ENCODE measurements at regions not wholly inside any gene's neighbourhood (a gene's known extent, or its start where the extent isn't known, plus 50 kb on each side); places are given as distances from the start of the nearest gene placed in this dataset.

- no peaks in the 10 kb centered on the region for H3K36me3 ChIP-seq (replicated peaks in 1 of 2; ENCODE audit: control insufficient read depth in 1 of 2, insufficient read depth in 2 of 2, low read length in 2 of 2)
- ATAC-seq (peak; percentile 14), DNase-seq (ENCODE audit: low spot score) (no peak), FAIRE-seq (no peak)
- H3K9me3 ChIP-seq (ENCODE audit: low read length), result no peaks in the 10 kb centered on the region
- peaks cover 55% of the 10 kb centered on the region for H3K4me1 ChIP-seq (ENCODE audit: insufficient read depth, low read length)
- H2AFZ ChIP-seq (ENCODE audit: low read length), result no peak overlapping the region
- 62% methylated on average over 9 of the region's 10 CpGs for WGBS (ENCODE audit: low lambda C conversion rate)
- in situ Hi-C loops (cut with HindIII; ENCODE audit: extremely low pct_ligation_motif_present, low pct_unique_long_range_greater_than_20kb) (no loop called here), intact Hi-C loops (cut with micrococcal nuclease; ENCODE audit: unreplicated experiment) (no loop called here)
- H3K79me2 ChIP-seq (ENCODE audit: insufficient read depth, low read length), result no peaks in the 10 kb centered on the region
- no peak overlapping the region for H3K4me3 ChIP-seq (replicated peaks in 1 of 3; ENCODE audit: insufficient read depth in 1 of 3, low read depth in 2 of 3, low read length in 3 of 3)
- peaks cover 8 to 55% of the 10 kb centered on the region in 2 experiments; a peak in 4 of 5 replicates for H3K27me3 ChIP-seq (ENCODE audit: control insufficient read depth in 1 of 2, insufficient read depth in 2 of 2, low read length in 2 of 2)
- peak overlapping the region; percentile 13; the same call in 1 of the 2 replicates for H3K4me2 ChIP-seq (ENCODE audit: low read depth, low read length)
- H3K27ac ChIP-seq (ENCODE audit: extremely low read length, insufficient read depth, low read length), result no peak overlapping the region
- ChIA-PET CTCF (ENCODE audit: low intra/inter-chr PET ratio, low total read pairs) (no interaction called here), POLR2A (interaction anchor here (1.2 kb wide), 1 partner anchor 23 kb away, joined by 3 read pairs; no protein-coding TSS in a partner anchor)
- TF ChIP-seq PAXIP1 (CRISPR knock-in tag; conservative IDR thresholded peaks at IDR 0.05) (0 out of 2 replicates have a peak, but pooled peaks have one; percentile 12), CSRNP2 (CRISPR knock-in tag; conservative IDR thresholded peaks at IDR 0.05; ENCODE audit: low read depth) (no peak), PRDM10 (CRISPR knock-in tag; IDR thresholded peaks at IDR 0.05; ENCODE audit: low read depth) (peak; percentile 86)
- no TSS peak for BruUV-seq (replicated peaks)
- no peaks in the 10 kb centered on the region for H4K20me1 ChIP-seq (ENCODE audit: insufficient read depth, low read length)
- no peak overlapping the region for H3K9ac ChIP-seq (ENCODE audit: insufficient read depth, low read depth, low read length)
Measured at GRCh38 chr6:43877463-43878126, 107.6 kb downstream of the VEGFA start.
